ENCODE measurements at regions not wholly inside any gene's neighbourhood (a gene's known extent, or its start where the extent isn't known, plus 50 kb on each side); places are given as distances from the start of the nearest gene placed in this dataset.

GRCh38 chr4:12393631-12394262 lies 965.1 kb upstream of the HS3ST1 start:
- H3K27me3 ChIP-seq (ENCODE audit: control insufficient read depth in 2 of 2, insufficient read depth in 2 of 2, low read length in 2 of 2), result no peaks in the 10 kb centered on the region
- Mint-ChIP-seq H3K9me3 (peaks cover 0 to 5% (median under 1%) of the 10 kb centered on the region in 7 donors), H3K27ac (no peak overlapping the region), H3K27me3 (ENCODE audit: low read depth in 3 of 3) (no peaks in the 10 kb centered on the region), H3K36me3 (no peaks in the 10 kb centered on the region), H3K4me1 (no peaks in the 10 kb centered on the region), H3K4me3 (no peak overlapping the region)
- no peak for DNase-seq
- H3K9me3 ChIP-seq (replicated peaks in 1 of 2; ENCODE audit: control insufficient read depth in 1 of 2, insufficient read depth in 1 of 2, low read length in 2 of 2), result peaks cover 0 to 4% of the 10 kb centered on the region in 2 donors
- H3K4me1 ChIP-seq (ENCODE audit: control insufficient read depth in 1 of 2, insufficient read depth in 2 of 2, low read length in 2 of 2), result no peaks in the 10 kb centered on the region
- no peaks in the 10 kb centered on the region for H3K36me3 ChIP-seq (replicated peaks in 1 of 2; ENCODE audit: control insufficient read depth in 1 of 2, insufficient read depth in 2 of 2, low read length in 2 of 2)
- whole genome bisulfite sequencing (ENCODE audit: insufficient coverage), result 89% methylated on average over 2 of the region's 2 CpGs
- no peak overlapping the region for H2AFZ ChIP-seq (ENCODE audit: insufficient read depth, low read depth, low read length, poor library complexity, severe bottlenecking)
- no peaks in the 10 kb centered on the region for H3K79me2 ChIP-seq (ENCODE audit: insufficient read depth, low read length)
- H3K9ac ChIP-seq (ENCODE audit: insufficient read depth, low read length, poor library complexity, severe bottlenecking), result no peak overlapping the region
- no peaks in the 10 kb centered on the region for H4K20me1 ChIP-seq (ENCODE audit: insufficient read depth, low read length)
- intact Hi-C loops (cut with micrococcal nuclease), result no loop called here
- no peak overlapping the region for H3K4me3 ChIP-seq (replicated peaks in 1 of 3; ENCODE audit: low read depth in 2 of 3, low read length in 3 of 3)
- H3K4me2 ChIP-seq (replicated peaks; ENCODE audit: extremely low read depth, low read length, poor library complexity, severe bottlenecking), result no peak overlapping the region
- no peak for TF ChIP-seq CTCF (IDR thresholded peaks at IDR 0.05)
- no peak overlapping the region for H3K27ac ChIP-seq (ENCODE audit: low read depth in 1 of 2, low read length in 2 of 2)

GRCh38 chr4:12389604-12390003 lies 960.9 kb upstream of the HS3ST1 start:
- Histone ChIP-seq H4K20me1 (ENCODE audit: insufficient read depth, low read length) (no peaks in the 10 kb centered on the region), H3K27me3 (ENCODE audit: control insufficient read depth in 2 of 2, insufficient read depth in 2 of 2, low read length in 2 of 2) (no peaks in the 10 kb centered on the region), H2AFZ (ENCODE audit: insufficient read depth, low read depth, low read length, poor library complexity, severe bottlenecking) (no peak overlapping the region), H3K4me2 (replicated peaks; ENCODE audit: extremely low read depth, low read length, poor library complexity, severe bottlenecking) (no peak overlapping the region), H3K4me1 (ENCODE audit: control insufficient read depth in 1 of 2, insufficient read depth in 2 of 2, low read length in 2 of 2) (no peaks in the 10 kb centered on the region), H3K9me3 (replicated peaks in 1 of 2; ENCODE audit: control insufficient read depth in 1 of 2, insufficient read depth in 1 of 2, low read length in 2 of 2) (peaks cover 0 to 2% of the 10 kb centered on the region in 2 donors), H3K36me3 (replicated peaks in 1 of 2; ENCODE audit: control insufficient read depth in 1 of 2, insufficient read depth in 2 of 2, low read length in 2 of 2) (no peaks in the 10 kb centered on the region), H3K4me3 (replicated peaks in 1 of 3; ENCODE audit: low read depth in 2 of 3, low read length in 3 of 3) (no peak overlapping the region), H3K27ac (ENCODE audit: low read depth in 1 of 2, low read length in 2 of 2) (no peak overlapping the region), H3K9ac (ENCODE audit: insufficient read depth, low read length, poor library complexity, severe bottlenecking) (no peak overlapping the region), H3K79me2 (ENCODE audit: insufficient read depth, low read length) (no peaks in the 10 kb centered on the region)
- H3K27me3 Mint-ChIP-seq (ENCODE audit: low read depth in 3 of 3), result peaks cover 0 to 3% (median 0%) of the 10 kb centered on the region in 3 donors
- H3K4me3 Mint-ChIP-seq, result no peak overlapping the region
- no peak overlapping the region for H3K27ac Mint-ChIP-seq
- DNase-seq, result no peak
- TF ChIP-seq CTCF (IDR thresholded peaks at IDR 0.05), result no peak
- H3K9me3 Mint-ChIP-seq, result peaks cover 0 to 12% (median 1%) of the 10 kb centered on the region in 7 donors
- no peaks in the 10 kb centered on the region for H3K4me1 Mint-ChIP-seq
- H3K36me3 Mint-ChIP-seq, result no peaks in the 10 kb centered on the region
- intact Hi-C loops (cut with micrococcal nuclease), result no loop called here
- WGBS (ENCODE audit: insufficient coverage), result no CpG with 5 or more reads among the region's 2 CpGs
